Dermis microvascular lymphatic vessel endothelial cell (primary cell): ENCODE measurements at regions not wholly inside any gene's neighbourhood (a gene's known extent, or its start where the extent isn't known, plus 50 kb on each side); places are given as distances from the start of the nearest gene placed in this dataset.
"Not testable (repeated sequence)": the region's sequence is repeated elsewhere in the genome, so short reads cannot be mapped to it uniquely, and the experiment has no call there.

Experiments used
- DNase-seq, 2 donors: peaks; one replicate each; pipeline versions ENCODE4 v3.0.0 to v3.0.0-alpha.2; 2010; ENCODE audit warnings: low read depth in 2 of 2

GRCh38 chr2:57146951-57147350, 899.7 kb upstream of the VRK2 start:
- DNase-seq = no peak

GRCh38 chr2:57156231-57156924, 890.2 kb upstream of the VRK2 start:
- no peak for DNase-seq

GRCh38 chr2:57160976-57161375, 885.6 kb upstream of the VRK2 start:
- DNase-seq = no peak

GRCh38 chr2:57177176-57177575, 869.4 kb upstream of the VRK2 start:
- no peak for DNase-seq

- peak in 1 of 2 donors; percentile 65 for DNase-seq
These were observed 866.5 kb upstream of the VRK2 start for GRCh38 chr2:57180042-57180567.

GRCh38 chr2:57180678-57181077, 865.9 kb upstream of the VRK2 start:
- no peak for DNase-seq

GRCh38 chr2:57181315-57182038, 865.1 kb upstream of the VRK2 start:
- peak in 1 of 2 donors; percentile 39 for DNase-seq

- DNase-seq = peak in 1 of 2 donors; percentile 3
These were observed 863.7 kb upstream of the VRK2 start for GRCh38 chr2:57182916-57183315.

GRCh38 chr2:57185568-57185967, 861.0 kb upstream of the VRK2 start:
- DNase-seq = no peak

GRCh38 chr2:57190007-57190406, 856.6 kb upstream of the VRK2 start:
- no peak for DNase-seq

GRCh38 chr2:57199663-57200062, 846.9 kb upstream of the VRK2 start:
- DNase-seq = no peak

GRCh38 chr2:57204364-57204763, 842.2 kb upstream of the VRK2 start:
- no peak for DNase-seq

GRCh38 chr2:57205241-57205640, 841.4 kb upstream of the VRK2 start:
- no peak for DNase-seq

GRCh38 chr2:57207191-57207590, 839.4 kb upstream of the VRK2 start:
- no peak for DNase-seq

- DNase-seq = no peak
These were observed 836.8 kb upstream of the VRK2 start for GRCh38 chr2:57209799-57210198.

- DNase-seq = no peak
These were observed 835.8 kb upstream of the VRK2 start for GRCh38 chr2:57210855-57211254.

GRCh38 chr2:57217013-57217412, 829.6 kb upstream of the VRK2 start:
- no peak for DNase-seq

GRCh38 chr2:57218206-57218605, 828.4 kb upstream of the VRK2 start:
- DNase-seq = no peak

GRCh38 chr2:57229706-57230105, 816.9 kb upstream of the VRK2 start:
- DNase-seq = not testable (repeated sequence)

GRCh38 chr2:57232341-57232740, 814.3 kb upstream of the VRK2 start:
- DNase-seq = not testable (repeated sequence)

- not testable (repeated sequence) for DNase-seq
These were observed 795.1 kb upstream of the VRK2 start for GRCh38 chr2:57251495-57251894.

- not testable (repeated sequence) for DNase-seq
These were observed 770.2 kb upstream of the VRK2 start for GRCh38 chr2:57276408-57276807.

GRCh38 chr2:57278451-57278850, 768.2 kb upstream of the VRK2 start:
- no peak for DNase-seq
